ENCODE measurements at regions not wholly inside any gene's neighbourhood (a gene's known extent, or its start where the extent isn't known, plus 50 kb on each side); places are given as distances from the start of the nearest gene placed in this dataset.

- Histone ChIP-seq H3K27me3 (ENCODE audit: insufficient read depth, low read length) (peaks cover 6% of the 10 kb centered on the region), H3K36me3 (ENCODE audit: insufficient read depth, low read length) (no peaks in the 10 kb centered on the region), H3K79me2 (ENCODE audit: insufficient read depth, low read length) (no peaks in the 10 kb centered on the region), H2AFZ (ENCODE audit: low read depth, low read length) (no peak overlapping the region), H3K9me3 (ENCODE audit: insufficient read depth, low read depth, low read length) (no peaks in the 10 kb centered on the region), H3K4me3 (ENCODE audit: insufficient read depth, low read depth, low read length) (no peak overlapping the region), H3K9ac (ENCODE audit: low read length) (no peak overlapping the region), H3K27ac (ENCODE audit: low read depth, low read length) (no peak overlapping the region), H3K4me2 (ENCODE audit: low read length) (no peak overlapping the region), H4K20me1 (ENCODE audit: insufficient read depth, low read length) (no peaks in the 10 kb centered on the region), H3K4me1 (ENCODE audit: insufficient read depth, low read length) (no peaks in the 10 kb centered on the region)
- DNase-seq (ENCODE audit: low read depth) (no peak), FAIRE-seq (no peak)
- no peak for TF ChIP-seq CTCF (IDR thresholded peaks at IDR 0.05; ENCODE audit: insufficient read depth, low read depth, low read length)
- H3K9me3 Mint-ChIP-seq (ENCODE audit: unreplicated experiment): peaks cover 4% of the 10 kb centered on the region
- no peaks in the 10 kb centered on the region for H3K36me3 Mint-ChIP-seq (ENCODE audit: low read depth, unreplicated experiment)
- no peaks in the 10 kb centered on the region for H3K4me1 Mint-ChIP-seq (ENCODE audit: low read depth, unreplicated experiment)
- no peak overlapping the region for H3K4me3 Mint-ChIP-seq (ENCODE audit: unreplicated experiment)
- no peak overlapping the region for H3K27ac Mint-ChIP-seq (ENCODE audit: unreplicated experiment)
- peaks cover 29% of the 10 kb centered on the region for H3K27me3 Mint-ChIP-seq (ENCODE audit: low read depth, unreplicated experiment)
Observed at GRCh38 chr10:121690152-121690848, 92.1 kb upstream of the FGFR2 start.

GRCh38 chr10:121687095-121687813 is 89.0 kb upstream of the FGFR2 start:
- Mint-ChIP-seq H3K27me3 (ENCODE audit: low read depth, unreplicated experiment) (peaks cover 29% of the 10 kb centered on the region), H3K27ac (ENCODE audit: unreplicated experiment) (no peak overlapping the region), H3K4me3 (ENCODE audit: unreplicated experiment) (no peak overlapping the region), H3K4me1 (ENCODE audit: low read depth, unreplicated experiment) (no peaks in the 10 kb centered on the region), H3K36me3 (ENCODE audit: low read depth, unreplicated experiment) (no peaks in the 10 kb centered on the region), H3K9me3 (ENCODE audit: unreplicated experiment) (peaks cover 4% of the 10 kb centered on the region)
- DNase-seq (ENCODE audit: low read depth) (no peak), FAIRE-seq (no peak)
- H3K4me1 ChIP-seq (ENCODE audit: insufficient read depth, low read length): no peaks in the 10 kb centered on the region
- no peaks in the 10 kb centered on the region for H3K36me3 ChIP-seq (ENCODE audit: insufficient read depth, low read length)
- no peaks in the 10 kb centered on the region for H3K9me3 ChIP-seq (ENCODE audit: insufficient read depth, low read depth, low read length)
- TF ChIP-seq EZH2 (IDR thresholded peaks at IDR 0.05; ENCODE audit: insufficient read depth, low read length) (no peak), CTCF (IDR thresholded peaks at IDR 0.05; ENCODE audit: insufficient read depth, low read depth, low read length) (no peak)
- no peaks in the 10 kb centered on the region for H4K20me1 ChIP-seq (ENCODE audit: insufficient read depth, low read length)
- no peak overlapping the region for H3K9ac ChIP-seq (ENCODE audit: low read length)
- no peak overlapping the region for H3K4me3 ChIP-seq (ENCODE audit: insufficient read depth, low read depth, low read length)
- H2AFZ ChIP-seq (ENCODE audit: low read depth, low read length): no peak overlapping the region
- H3K27ac ChIP-seq (ENCODE audit: low read depth, low read length): no peak overlapping the region
- no peak overlapping the region for H3K4me2 ChIP-seq (ENCODE audit: low read length)
- H3K79me2 ChIP-seq (ENCODE audit: insufficient read depth, low read length): no peaks in the 10 kb centered on the region
- H3K27me3 ChIP-seq (ENCODE audit: insufficient read depth, low read length): peaks cover 6% of the 10 kb centered on the region

GRCh38 chr10:121684276-121684675 is 86.0 kb upstream of the FGFR2 start:
- Mint-ChIP-seq H3K27ac (ENCODE audit: unreplicated experiment) (no peak overlapping the region), H3K9me3 (ENCODE audit: unreplicated experiment) (peaks cover 7% of the 10 kb centered on the region), H3K27me3 (ENCODE audit: low read depth, unreplicated experiment) (peaks cover 26% of the 10 kb centered on the region), H3K36me3 (ENCODE audit: low read depth, unreplicated experiment) (no peaks in the 10 kb centered on the region), H3K4me1 (ENCODE audit: low read depth, unreplicated experiment) (no peaks in the 10 kb centered on the region), H3K4me3 (ENCODE audit: unreplicated experiment) (no peak overlapping the region)
- no peak overlapping the region for H3K27ac ChIP-seq (ENCODE audit: low read depth, low read length)
- H3K79me2 ChIP-seq (ENCODE audit: insufficient read depth, low read length): no peaks in the 10 kb centered on the region
- no peaks in the 10 kb centered on the region for H3K4me1 ChIP-seq (ENCODE audit: insufficient read depth, low read length)
- H3K9me3 ChIP-seq (ENCODE audit: insufficient read depth, low read depth, low read length): no peaks in the 10 kb centered on the region
- H3K36me3 ChIP-seq (ENCODE audit: insufficient read depth, low read length): no peaks in the 10 kb centered on the region
- no peak for FAIRE-seq
- H3K4me2 ChIP-seq (ENCODE audit: low read length): no peak overlapping the region
- DNase-seq (ENCODE audit: low read depth): peak; percentile 55
- peaks cover 6% of the 10 kb centered on the region for H3K27me3 ChIP-seq (ENCODE audit: insufficient read depth, low read length)
- no peak overlapping the region for H2AFZ ChIP-seq (ENCODE audit: low read depth, low read length)
- H4K20me1 ChIP-seq (ENCODE audit: insufficient read depth, low read length): no peaks in the 10 kb centered on the region
- TF ChIP-seq CTCF (IDR thresholded peaks at IDR 0.05; ENCODE audit: insufficient read depth, low read depth, low read length) (no peak), EZH2 (IDR thresholded peaks at IDR 0.05; ENCODE audit: insufficient read depth, low read length) (no peak)
- H3K4me3 ChIP-seq (ENCODE audit: insufficient read depth, low read depth, low read length): no peak overlapping the region
- no peak overlapping the region for H3K9ac ChIP-seq (ENCODE audit: low read length)

Measured in astrocyte (in vitro differentiated cells and primary cell).